Activated B cell treated with CpG ODN at 0.5 μM for 24 hours (primary cell): ENCODE measurements at regions not wholly inside any gene's neighbourhood (a gene's known extent, or its start where the extent isn't known, plus 50 kb on each side); places are given as distances from the start of the nearest gene placed in this dataset.

ENCODE experiments used
- ATAC-seq: fragments of 200-7000 bp; cut with Tn5 transposase; one replicate; pipeline ENCODE4 v1.10.0; 2021; ENCODE audit warnings: low read depth, mild to moderate bottlenecking, moderate library complexity
- CTCF ChIA-PET: fragments of 350-600 bp; sonication (Branson Sonifier 250); formaldehyde crosslinking; loops from one replicate; lab custom pipeline; 2021; ENCODE audit warnings: antibody characterized with exemption; lab: Charles Lee
- POLR2A ChIA-PET: fragments of 350-600 bp; sonication (Branson Sonifier 250); formaldehyde crosslinking; loops from one replicate; lab custom pipeline; 2021; ENCODE audit warnings: antibody characterized with exemption; lab: Charles Lee
- DNase-seq: peaks from one replicate; pipeline ENCODE4 v3.0.0; 2022
- H3K27ac Mint-ChIP-seq: one replicate; pipeline ENCODE4 v1.8.0; 2020; ENCODE audit warnings: mixed read lengths
- H3K27me3 Mint-ChIP-seq: one replicate; pipeline ENCODE4 v1.8.0; 2021; ENCODE audit warnings: mixed read lengths
- H3K36me3 Mint-ChIP-seq: one replicate; pipeline ENCODE4 v1.8.0; 2021; ENCODE audit warnings: low read depth, mixed read lengths
- H3K4me1 Mint-ChIP-seq: one replicate; pipeline ENCODE4 v1.8.0; 2021; ENCODE audit warnings: mixed read lengths
- H3K4me3 Mint-ChIP-seq: one replicate; pipeline ENCODE4 v1.8.0; 2020; ENCODE audit warnings: mild to moderate bottlenecking, mixed read lengths
- H3K9me3 Mint-ChIP-seq: one replicate; pipeline ENCODE4 v1.8.0; 2020; ENCODE audit warnings: mixed read lengths
- CTCF ChIP-seq: fragments of 200-600 bp; IDR thresholded peaks from one replicate; pipeline ENCODE4 v1.8.0; 2022; ENCODE audit warnings: antibody characterized with exemption, mild to moderate bottlenecking
- intact Hi-C: fragments of 100-400 bp; cut with micrococcal nuclease; formaldehyde crosslinking; loops from one replicate; pipeline ENCODE4 v1.15.1; 2024

GRCh38 chr3:124313621-124314020 lies 321.7 kb upstream of the ROPN1 start:
- intact Hi-C loops: no loop called here
- no peaks in the 10 kb centered on the region for H3K4me1 Mint-ChIP-seq
- ChIA-PET POLR2A (no interaction called here), CTCF (no interaction called here)
- H3K27ac Mint-ChIP-seq: no peak overlapping the region
- peaks cover 3% of the 10 kb centered on the region for H3K9me3 Mint-ChIP-seq
- no peak overlapping the region for H3K4me3 Mint-ChIP-seq
- no peak for ATAC-seq
- H3K27me3 Mint-ChIP-seq: no peaks in the 10 kb centered on the region
- TF ChIP-seq CTCF: no peak
- DNase-seq: no peak
- no peaks in the 10 kb centered on the region for H3K36me3 Mint-ChIP-seq

GRCh38 chr3:124315215-124316033 lies 323.5 kb upstream of the ROPN1 start:
- DNase-seq (no peak), ATAC-seq (no peak)
- H3K36me3 Mint-ChIP-seq: no peaks in the 10 kb centered on the region
- no peak overlapping the region for H3K27ac Mint-ChIP-seq
- POLR2A ChIA-PET: no interaction called here
- intact Hi-C loops: no loop called here
- no peak overlapping the region for H3K4me3 Mint-ChIP-seq
- no peaks in the 10 kb centered on the region for H3K9me3 Mint-ChIP-seq
- H3K4me1 Mint-ChIP-seq: no peaks in the 10 kb centered on the region
- no peak for TF ChIP-seq CTCF
- H3K27me3 Mint-ChIP-seq: no peaks in the 10 kb centered on the region
- CTCF ChIA-PET: no interaction called here

- Mint-ChIP-seq H3K27ac (no peak overlapping the region), H3K27me3 (no peaks in the 10 kb centered on the region), H3K9me3 (no peaks in the 10 kb centered on the region), H3K4me1 (no peaks in the 10 kb centered on the region), H3K4me3 (no peak overlapping the region), H3K36me3 (no peaks in the 10 kb centered on the region)
- ChIA-PET CTCF (no interaction called here), POLR2A (no interaction called here)
- no peak for DNase-seq
- no peak for TF ChIP-seq CTCF
- ATAC-seq: no peak
- intact Hi-C loops: no loop called here
Measured at GRCh38 chr3:124316034-124316287, 324.0 kb upstream of the ROPN1 start.

- no peak overlapping the region for H3K27ac Mint-ChIP-seq
- DNase-seq (no peak), ATAC-seq (no peak)
- intact Hi-C loops: no loop called here
- no peak for TF ChIP-seq CTCF
- H3K4me1 Mint-ChIP-seq: no peaks in the 10 kb centered on the region
- H3K36me3 Mint-ChIP-seq: no peaks in the 10 kb centered on the region
- ChIA-PET POLR2A (no interaction called here), CTCF (no interaction called here)
- H3K4me3 Mint-ChIP-seq: no peak overlapping the region
- H3K9me3 Mint-ChIP-seq: no peaks in the 10 kb centered on the region
- no peaks in the 10 kb centered on the region for H3K27me3 Mint-ChIP-seq
Measured at GRCh38 chr3:124318014-124318413, 326.1 kb upstream of the ROPN1 start.

GRCh38 chr3:124318656-124319055 lies 326.7 kb upstream of the ROPN1 start:
- CTCF ChIA-PET: no interaction called here
- POLR2A ChIA-PET: no interaction called here
- intact Hi-C loops: no loop called here

More at GRCh38 chr3:124318656-124319055, 326.7 kb upstream of the ROPN1 start:
- no peak overlapping the region for H3K27ac Mint-ChIP-seq
- no peak for TF ChIP-seq CTCF
- ATAC-seq: no peak
- no peaks in the 10 kb centered on the region for H3K36me3 Mint-ChIP-seq
- no peaks in the 10 kb centered on the region for H3K27me3 Mint-ChIP-seq
- DNase-seq: no peak
- H3K4me3 Mint-ChIP-seq: no peak overlapping the region
- no peaks in the 10 kb centered on the region for H3K9me3 Mint-ChIP-seq
- no peaks in the 10 kb centered on the region for H3K4me1 Mint-ChIP-seq
